ENCODE measurements at regions not wholly inside any gene's neighbourhood (a gene's known extent, or its start where the extent isn't known, plus 50 kb on each side); places are given as distances from the start of the nearest gene placed in this dataset.
A peak's percentile ranks its signal among the peaks of the same experiment; 100 is the strongest.
"Not testable (repeated sequence)": the region's sequence is repeated elsewhere in the genome, so short reads cannot be mapped to it uniquely, and the experiment has no call there.

DNA sequence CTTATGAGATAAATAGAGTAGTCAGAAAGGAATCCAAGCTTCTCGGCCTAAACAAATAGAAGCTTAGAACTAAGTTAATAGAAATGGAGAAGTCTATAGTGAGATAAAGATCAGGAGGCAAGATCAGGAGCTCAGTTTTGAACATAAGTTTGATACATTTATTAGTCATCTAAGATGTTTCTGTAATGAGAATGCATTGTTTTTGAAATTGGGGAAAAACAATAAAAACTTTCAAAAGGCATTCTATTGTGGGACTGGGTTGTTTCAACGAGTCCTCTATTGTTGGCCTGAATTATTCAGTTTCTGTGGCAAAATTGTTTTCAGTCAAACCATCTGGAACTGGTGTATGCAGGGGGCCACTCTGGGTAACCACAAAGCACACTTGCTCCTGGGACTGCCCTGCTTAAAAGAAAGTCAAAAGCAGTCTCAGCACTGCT lies 181.0 kb upstream of the CLINT1 start:
- DNase-seq = no peak

GRCh38 chr5:158039441-158039840 lies 180.5 kb upstream of the CLINT1 start:
- no peak for DNase-seq

DNA sequence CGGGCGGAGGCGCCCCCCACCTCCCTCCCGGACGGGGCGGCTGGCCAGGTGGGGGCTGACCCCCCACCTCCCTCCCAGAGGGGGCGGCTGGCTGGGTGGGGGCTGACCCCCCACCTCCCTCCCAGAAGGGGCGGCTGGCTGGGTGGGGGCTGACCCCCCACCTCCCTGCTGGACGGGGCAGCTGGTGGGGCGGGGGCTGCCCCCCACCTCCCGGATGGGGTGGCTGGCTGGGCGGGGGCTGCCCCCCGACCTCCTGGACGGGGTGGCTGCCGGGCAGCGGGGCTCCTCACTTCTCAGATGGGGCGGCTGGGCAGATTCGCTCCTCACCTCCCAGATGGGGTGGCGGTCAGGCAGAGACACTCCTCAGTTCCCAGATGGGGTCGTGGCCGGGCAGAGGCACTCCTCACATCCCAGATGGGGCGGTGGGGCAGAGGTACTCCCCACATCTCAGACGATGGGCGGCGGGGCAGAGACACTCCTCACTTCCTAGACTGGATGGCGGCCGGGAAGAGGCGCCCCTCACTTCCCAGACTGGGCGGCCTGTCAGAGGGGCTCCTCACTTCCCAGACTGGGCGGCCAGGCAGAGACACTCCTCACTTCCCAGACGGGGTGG lies 178.1 kb upstream of the CLINT1 start:
- DNase-seq = not testable (repeated sequence)

GRCh38 chr5:158034586-158034985 lies 175.6 kb upstream of the CLINT1 start:
- not testable (repeated sequence) for DNase-seq

DNA sequence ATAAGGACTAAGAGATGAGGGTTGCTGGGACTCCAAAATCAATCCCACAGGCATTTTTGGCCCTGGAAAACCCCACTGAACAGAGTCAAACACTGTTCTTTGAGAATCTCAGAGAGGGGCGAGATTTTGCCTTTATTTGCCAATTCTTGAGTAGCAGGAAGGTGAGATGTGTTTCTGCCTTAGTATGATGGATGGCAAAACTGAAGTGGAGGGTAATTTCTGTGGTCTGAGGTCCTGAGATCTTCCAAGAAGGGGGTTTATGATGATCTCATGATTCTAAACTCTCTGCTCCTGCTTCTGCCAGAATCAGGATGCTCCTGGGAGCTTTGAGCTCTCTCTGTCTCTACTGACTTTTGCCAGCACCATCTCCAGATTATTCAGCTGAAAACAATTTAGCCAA lies 174.8 kb upstream of the CLINT1 start:
- no peak for DNase-seq

DNA sequence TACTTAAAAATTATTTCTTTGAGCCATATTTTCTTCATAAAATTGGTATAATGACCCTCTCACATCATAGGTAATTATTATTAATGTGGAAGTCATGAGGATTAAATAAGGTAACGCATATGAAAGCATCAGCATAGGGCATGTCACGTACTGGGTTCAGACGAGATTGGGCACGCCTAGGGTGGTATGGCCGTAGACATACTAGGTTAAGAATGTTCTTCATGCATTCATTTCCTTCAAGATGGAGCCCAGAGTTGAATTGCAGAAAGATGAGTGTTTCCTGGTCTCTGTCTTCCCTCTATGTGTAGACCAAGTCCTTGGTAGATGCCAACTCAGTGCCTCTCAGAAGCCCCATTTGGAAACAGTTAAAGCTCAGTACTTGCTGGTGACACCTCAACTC lies 174.1 kb upstream of the CLINT1 start:
- DNase-seq = no peak

- DNase-seq = no peak
Measured at GRCh38 chr5:158032246-158032645, 173.3 kb upstream of the CLINT1 start.

- DNase-seq = no peak
Measured at GRCh38 chr5:158027806-158028775, 169.1 kb upstream of the CLINT1 start.

- DNase-seq = no peak
Measured at GRCh38 chr5:158026304-158027031, 167.5 kb upstream of the CLINT1 start.

GRCh38 chr5:158023266-158023665 lies 164.3 kb upstream of the CLINT1 start:
- DNase-seq = no peak

DNA sequence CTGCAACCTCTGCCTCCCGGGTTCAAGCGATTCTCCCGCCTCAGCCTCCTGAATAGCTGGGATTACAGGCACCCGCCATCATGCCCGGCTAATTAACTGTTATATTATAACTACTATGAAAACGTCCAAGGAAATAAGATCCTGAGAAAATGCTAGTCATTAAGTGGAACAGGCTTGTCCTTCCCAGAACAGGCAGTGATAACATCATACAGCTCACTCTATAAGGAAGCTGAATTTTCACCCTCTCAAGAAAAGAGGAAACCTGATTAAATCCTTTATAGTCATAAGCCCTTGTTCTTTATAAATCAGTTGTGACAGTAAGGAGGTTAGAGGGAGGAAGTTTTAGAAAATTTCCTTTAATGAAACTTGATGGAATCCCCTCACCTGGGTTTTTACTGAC lies 163.9 kb upstream of the CLINT1 start:
- DNase-seq = no peak

- no peak for DNase-seq
Measured at GRCh38 chr5:158022393-158022792, 163.4 kb upstream of the CLINT1 start.

GRCh38 chr5:158020555-158021418 lies 161.8 kb upstream of the CLINT1 start:
- no peak for DNase-seq

DNA sequence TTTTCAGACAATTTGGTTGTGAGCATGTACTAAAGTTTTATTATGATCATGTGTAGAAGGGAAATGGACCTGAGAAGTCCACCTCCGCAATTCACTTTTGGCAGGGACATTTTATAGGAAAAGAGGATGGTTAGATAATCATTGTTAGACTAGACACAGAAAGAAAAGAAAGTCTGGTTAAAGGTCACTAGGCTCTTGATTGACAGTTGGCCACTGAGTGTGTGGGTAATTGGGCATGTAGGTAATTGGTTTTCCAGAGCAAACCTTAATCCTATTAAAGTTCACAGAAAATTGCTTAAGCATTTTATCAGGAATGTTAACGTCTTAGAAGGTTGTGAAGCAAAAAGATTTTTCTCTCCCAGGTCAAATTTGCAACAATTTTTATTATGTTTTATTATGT lies 158.5 kb upstream of the CLINT1 start:
- no peak for DNase-seq

GRCh38 chr5:158014372-158014771 lies 155.4 kb upstream of the CLINT1 start:
- DNase-seq = no peak

GRCh38 chr5:158013939-158014338 lies 155.0 kb upstream of the CLINT1 start:
- no peak for DNase-seq

DNA sequence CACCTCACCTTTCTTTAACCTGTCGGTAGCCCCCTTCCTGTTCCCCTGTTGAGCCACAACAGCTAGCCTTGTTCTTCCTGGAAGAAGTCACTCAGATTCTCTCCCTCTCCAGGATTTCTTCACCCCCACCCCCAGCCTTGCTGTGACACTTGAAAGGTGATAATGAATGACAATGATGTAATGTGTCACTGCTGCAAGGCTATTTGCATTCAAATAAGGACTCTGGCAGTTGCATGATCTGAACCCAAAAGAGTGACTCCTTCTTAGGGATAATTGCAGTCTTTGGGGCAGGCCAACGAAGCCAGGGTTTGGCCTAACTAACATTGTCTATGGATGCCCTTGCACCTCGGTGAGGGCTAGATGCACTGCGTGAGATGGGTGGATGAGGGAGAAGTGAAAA lies 154.4 kb upstream of the CLINT1 start:
- DNase-seq = no peak

DNA sequence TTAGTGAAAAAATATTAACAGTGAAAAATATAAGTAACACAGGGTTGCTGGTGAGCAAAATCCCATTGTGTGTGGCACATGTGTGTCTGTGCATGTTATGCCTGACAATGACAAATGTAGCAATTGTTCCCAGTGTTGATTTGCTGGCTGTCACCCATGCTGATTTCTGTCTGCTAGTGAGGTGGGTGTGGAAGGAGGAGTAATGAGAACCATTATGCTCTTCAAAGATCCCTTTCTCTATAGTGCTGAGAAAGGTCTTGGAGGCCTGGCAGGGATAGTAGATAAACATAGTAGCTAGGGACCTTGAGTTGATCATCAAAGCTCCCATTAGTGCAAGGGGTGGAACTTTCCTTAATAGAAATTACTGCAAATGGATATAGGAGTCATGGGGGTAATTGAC lies 152.5 kb upstream of the CLINT1 start:
- DNase-seq = peak; percentile 9

DNA sequence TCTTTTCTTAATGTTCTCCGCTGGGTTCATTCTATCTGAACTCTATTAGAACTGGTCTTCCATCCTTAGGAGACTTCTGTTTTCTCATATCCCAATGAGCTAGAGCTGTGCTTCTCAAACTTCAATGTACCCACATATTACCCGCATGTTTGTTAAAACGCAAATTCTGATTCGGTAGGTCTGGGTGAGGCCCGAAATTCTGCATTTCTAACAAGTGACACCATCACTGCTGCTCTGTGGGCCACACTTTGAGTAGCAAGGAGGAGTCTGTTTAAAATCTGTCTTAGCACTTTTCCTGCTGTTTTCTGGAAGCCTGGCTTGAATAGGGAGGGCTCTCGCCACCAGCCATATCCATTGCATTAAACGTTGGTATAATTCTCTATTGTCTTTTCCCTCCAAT lies 151.9 kb upstream of the CLINT1 start:
- DNase-seq = no peak

DNA sequence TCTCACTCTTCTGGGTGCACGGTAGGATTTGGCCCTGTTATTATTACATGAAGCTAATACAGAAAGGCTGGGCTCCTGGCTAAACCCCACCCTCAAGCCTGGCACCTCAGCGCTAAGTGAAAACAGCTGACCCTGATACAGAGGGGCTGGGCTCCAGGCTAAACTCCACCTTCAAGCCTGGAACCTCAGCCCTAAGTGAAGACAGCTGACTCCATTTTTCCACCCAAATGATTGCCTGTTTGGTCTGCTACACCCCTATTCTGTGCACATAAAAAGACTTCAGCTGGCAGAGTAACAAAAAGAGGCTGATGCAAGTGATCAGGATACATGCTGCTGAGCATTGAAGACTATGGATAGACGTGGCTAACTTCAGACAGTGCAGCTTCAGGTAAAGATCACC lies 148.4 kb upstream of the CLINT1 start:
- DNase-seq = no peak

GRCh38 chr5:157999696-158000095 lies 140.8 kb upstream of the CLINT1 start:
- no peak for DNase-seq

DNA sequence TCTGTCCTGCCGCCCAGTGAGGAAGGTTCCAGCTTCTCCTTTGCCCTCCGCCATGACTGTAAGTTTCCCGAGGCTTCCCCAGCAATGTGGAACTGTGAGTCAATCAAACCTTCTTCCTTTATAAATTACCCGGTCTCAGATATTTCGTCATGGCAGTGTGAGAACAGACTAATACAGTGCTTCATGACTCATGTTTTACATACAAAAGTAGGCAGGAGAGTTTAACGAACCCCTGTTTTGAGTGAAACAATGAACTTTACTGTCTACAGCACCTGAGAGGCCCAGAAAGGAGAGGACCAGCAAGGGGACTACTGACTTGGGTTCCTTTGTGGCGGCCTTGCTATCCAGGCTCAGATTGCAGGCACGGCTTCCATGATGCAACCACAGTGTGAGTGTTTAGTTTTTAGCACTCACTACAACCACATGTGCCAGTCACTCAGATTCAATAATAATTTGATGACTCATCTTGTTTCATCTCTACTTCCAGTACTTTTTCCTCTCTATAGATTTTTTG lies 139.1 kb upstream of the CLINT1 start:
- no peak for DNase-seq
